GM12891 (cell line): ENCODE measurements at regions not wholly inside any gene's neighbourhood (a gene's known extent, or its start where the extent isn't known, plus 50 kb on each side); places are given as distances from the start of the nearest gene placed in this dataset.

ENCODE experiments used
- PAX5 ChIP-seq: IDR thresholded peaks from 2 replicates; pipeline ENCODE4 v1.6.1; 2011; ENCODE audit warnings: low read length, moderate library complexity, mild to moderate bottlenecking; ENCODE audit not compliant: insufficient read depth, severe bottlenecking
- POLR2A ChIP-seq: IDR thresholded peaks from 2 replicates; pipeline ENCODE4 v1.6.1; 2011; ENCODE audit warnings: low read depth, low read length, control low read depth
- POLR2AphosphoS5 ChIP-seq: IDR thresholded peaks from 2 replicates; pipeline ENCODE4 v1.6.1; 2011; ENCODE audit warnings: low read depth, low read length, control low read depth
- SPI1 ChIP-seq: IDR thresholded peaks from 2 replicates; pipeline ENCODE4 v1.6.1; 2011; ENCODE audit warnings: low read depth, low read length, control low read depth
- TAF1 ChIP-seq: IDR thresholded peaks from 2 replicates; pipeline ENCODE4 v1.6.1; 2011; ENCODE audit warnings: low read depth, low read length, control low read depth

- TF ChIP-seq POLR2AphosphoS5 (0 out of 2 replicates have a peak, but pooled peaks have one; percentile 52), TAF1 (no peak), PAX5 (no peak), POLR2A (no peak), SPI1 (no peak)
These were observed 187.4 kb downstream of the ZEB2 start for GRCh38 chr2:144332356-144333142.
